ENCODE measurements at regions not wholly inside any gene's neighbourhood (a gene's known extent, or its start where the extent isn't known, plus 50 kb on each side); places are given as distances from the start of the nearest gene placed in this dataset.

GRCh38 chr13:82654861-82655855, 1227.1 kb downstream of the SLITRK1 start:
- Histone ChIP-seq H3K4me3 (no peak overlapping the region), H3K9ac (ENCODE audit: insufficient read length) (no peak overlapping the region), H3K36me3 (ENCODE audit: insufficient read depth, low read length) (no peaks in the 10 kb centered on the region), H3K9me3 (ENCODE audit: low read depth, low read length) (no peaks in the 10 kb centered on the region), H3K27ac (no peak overlapping the region)
- TF ChIP-seq POLR2AphosphoS5 (IDR thresholded peaks at IDR 0.05; ENCODE audit: borderline replicate concordance, low read depth, low read length) (no peak), EZH2 (IDR thresholded peaks at IDR 0.05) (no peak), FOXP2 (optimal IDR thresholded peaks at IDR 0.05; ENCODE audit: control extremely low read depth, extremely low read length, insufficient read depth) (no peak)
- no peak for DNase-seq (ENCODE audit: low read depth, low spot score)

GRCh38 chr13:82654143-82654542, 1228.1 kb downstream of the SLITRK1 start:
- no peak overlapping the region for H3K27ac ChIP-seq
- DNase-seq (ENCODE audit: low read depth, low spot score): no peak
- H3K36me3 ChIP-seq (ENCODE audit: insufficient read depth, low read length): no peaks in the 10 kb centered on the region
- no peak overlapping the region for H3K4me3 ChIP-seq
- TF ChIP-seq FOXP2 (optimal IDR thresholded peaks at IDR 0.05; ENCODE audit: control extremely low read depth, extremely low read length, insufficient read depth) (no peak), EZH2 (IDR thresholded peaks at IDR 0.05) (no peak), POLR2AphosphoS5 (IDR thresholded peaks at IDR 0.05; ENCODE audit: borderline replicate concordance, low read depth, low read length) (no peak)
- no peaks in the 10 kb centered on the region for H3K9me3 ChIP-seq (ENCODE audit: low read depth, low read length)
- no peak overlapping the region for H3K9ac ChIP-seq (ENCODE audit: insufficient read length)

GRCh38 chr13:82647540-82647939, 1234.7 kb downstream of the SLITRK1 start:
- TF ChIP-seq FOXP2 (optimal IDR thresholded peaks at IDR 0.05; ENCODE audit: control extremely low read depth, extremely low read length, insufficient read depth) (no peak), POLR2AphosphoS5 (IDR thresholded peaks at IDR 0.05; ENCODE audit: borderline replicate concordance, low read depth, low read length) (no peak), EZH2 (IDR thresholded peaks at IDR 0.05) (no peak)
- Histone ChIP-seq H3K9me3 (ENCODE audit: low read depth, low read length) (no peaks in the 10 kb centered on the region), H3K4me3 (no peak overlapping the region), H3K36me3 (ENCODE audit: insufficient read depth, low read length) (no peaks in the 10 kb centered on the region), H3K27ac (no peak overlapping the region), H3K9ac (ENCODE audit: insufficient read length) (no peak overlapping the region)
- no peak for DNase-seq (ENCODE audit: low read depth, low spot score)

- Histone ChIP-seq H3K9me3 (ENCODE audit: low read depth, low read length) (no peaks in the 10 kb centered on the region), H3K9ac (ENCODE audit: insufficient read length) (no peak overlapping the region), H3K4me3 (no peak overlapping the region), H3K27ac (no peak overlapping the region), H3K36me3 (ENCODE audit: insufficient read depth, low read length) (no peaks in the 10 kb centered on the region)
- no peak for DNase-seq (ENCODE audit: low read depth, low spot score)
- TF ChIP-seq FOXP2 (optimal IDR thresholded peaks at IDR 0.05; ENCODE audit: control extremely low read depth, extremely low read length, insufficient read depth) (no peak), POLR2AphosphoS5 (IDR thresholded peaks at IDR 0.05; ENCODE audit: borderline replicate concordance, low read depth, low read length) (no peak), EZH2 (IDR thresholded peaks at IDR 0.05) (no peak)
Observed at GRCh38 chr13:82636119-82636518, 1246.2 kb downstream of the SLITRK1 start.

DNA sequence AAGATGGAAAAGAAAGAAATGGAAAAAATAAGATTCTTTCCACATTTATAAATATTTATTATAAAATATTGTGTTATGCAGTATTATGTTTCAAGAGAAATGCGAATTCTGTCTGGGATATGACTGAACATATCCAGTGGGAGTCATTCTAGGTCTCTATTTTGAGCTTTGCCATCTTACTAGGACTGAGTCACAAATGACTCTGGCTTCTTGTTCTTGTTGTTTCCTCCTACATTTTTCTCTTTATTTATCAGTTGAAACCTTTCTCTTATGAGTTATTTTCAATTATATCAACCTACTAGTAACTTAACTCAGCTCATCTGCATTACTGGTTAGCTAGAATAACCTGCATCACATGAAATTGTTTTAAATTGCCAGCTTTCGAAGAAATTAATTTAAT, 1247.3 kb downstream of the SLITRK1 start:
- Histone ChIP-seq H3K9ac (ENCODE audit: insufficient read length) (no peak overlapping the region), H3K36me3 (ENCODE audit: insufficient read depth, low read length) (no peaks in the 10 kb centered on the region), H3K4me3 (no peak overlapping the region), H3K27ac (no peak overlapping the region), H3K9me3 (ENCODE audit: low read depth, low read length) (no peaks in the 10 kb centered on the region)
- TF ChIP-seq FOXP2 (optimal IDR thresholded peaks at IDR 0.05; ENCODE audit: control extremely low read depth, extremely low read length, insufficient read depth) (no peak), EZH2 (IDR thresholded peaks at IDR 0.05) (no peak), POLR2AphosphoS5 (IDR thresholded peaks at IDR 0.05; ENCODE audit: borderline replicate concordance, low read depth, low read length) (no peak)
- DNase-seq (ENCODE audit: low read depth, low spot score): no peak

DNA sequence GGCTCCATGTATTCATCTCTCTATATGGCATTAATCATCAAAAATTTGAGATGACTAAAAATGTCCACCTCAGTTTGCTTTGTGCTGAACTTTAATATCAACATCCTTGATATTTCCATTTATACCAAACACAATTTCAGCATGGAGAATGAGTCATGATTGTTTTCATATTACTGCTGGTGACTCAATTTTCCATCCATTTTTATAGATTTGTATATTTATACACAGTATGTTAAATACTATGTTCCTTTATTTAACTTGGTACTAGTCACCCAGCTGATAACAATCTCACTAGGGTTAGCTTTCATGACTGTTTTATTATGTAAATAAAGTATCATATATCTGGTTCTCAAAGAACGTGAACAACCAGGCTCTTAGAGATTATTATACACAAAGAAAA, 1255.1 kb downstream of the SLITRK1 start:
- DNase-seq (ENCODE audit: low read depth, low spot score): no peak
- Histone ChIP-seq H3K27ac (no peak overlapping the region), H3K36me3 (ENCODE audit: insufficient read depth, low read length) (no peaks in the 10 kb centered on the region), H3K9ac (ENCODE audit: insufficient read length) (no peak overlapping the region), H3K4me3 (no peak overlapping the region), H3K9me3 (ENCODE audit: low read depth, low read length) (no peaks in the 10 kb centered on the region)
- TF ChIP-seq EZH2 (IDR thresholded peaks at IDR 0.05) (no peak), POLR2AphosphoS5 (IDR thresholded peaks at IDR 0.05; ENCODE audit: borderline replicate concordance, low read depth, low read length) (no peak)

DNA sequence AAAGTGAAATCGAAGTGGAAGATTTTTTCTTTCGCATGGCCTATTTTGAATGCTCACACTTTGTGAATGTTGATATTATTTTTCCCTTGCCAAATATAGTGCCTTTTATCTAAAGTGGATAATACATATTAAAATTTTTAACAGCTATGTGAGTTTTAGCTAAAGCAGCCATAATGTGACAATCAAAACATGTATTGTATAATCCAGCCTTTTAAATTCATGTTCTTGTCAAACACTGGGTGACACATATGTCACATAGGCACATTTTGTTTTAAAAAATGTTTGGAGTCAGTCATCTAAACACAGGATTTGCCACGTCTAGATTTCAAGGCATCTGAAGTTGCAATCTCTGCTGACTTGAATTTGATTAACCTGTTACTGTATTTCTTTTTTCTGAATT, 1256.6 kb downstream of the SLITRK1 start:
- DNase-seq (ENCODE audit: low read depth, low spot score): no peak
- no peak for TF ChIP-seq POLR2AphosphoS5 (IDR thresholded peaks at IDR 0.05; ENCODE audit: borderline replicate concordance, low read depth, low read length)
- no peak for TF ChIP-seq EZH2 (IDR thresholded peaks at IDR 0.05)
- TF ChIP-seq FOXP2 (optimal IDR thresholded peaks at IDR 0.05; ENCODE audit: control extremely low read depth, extremely low read length, insufficient read depth): no peak
- H3K36me3 ChIP-seq (ENCODE audit: insufficient read depth, low read length): no peaks in the 10 kb centered on the region

DNA sequence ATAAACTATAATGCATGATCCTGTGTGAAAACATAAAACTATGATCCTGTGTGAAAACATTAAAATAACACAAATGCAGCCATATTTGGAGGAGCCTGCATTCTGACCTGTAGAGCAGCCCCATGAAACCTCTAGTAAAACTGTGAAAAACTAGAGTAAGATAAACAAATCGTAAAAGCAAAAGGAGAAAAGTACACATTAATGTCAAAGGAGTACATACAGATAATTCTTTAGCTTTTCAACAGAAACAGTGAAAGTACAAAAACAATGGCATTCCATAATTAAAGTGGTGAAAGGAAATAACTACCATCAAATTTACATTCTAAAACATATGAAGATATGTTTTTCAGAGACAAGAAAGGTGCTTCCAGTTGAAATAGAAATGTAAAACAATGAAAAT, 1267.2 kb downstream of the SLITRK1 start:
- Histone ChIP-seq H3K4me3 (no peak overlapping the region), H3K9me3 (ENCODE audit: low read depth, low read length) (no peaks in the 10 kb centered on the region), H3K27ac (no peak overlapping the region), H3K36me3 (ENCODE audit: insufficient read depth, low read length) (no peaks in the 10 kb centered on the region), H3K9ac (ENCODE audit: insufficient read length) (no peak overlapping the region)
- no peak for TF ChIP-seq POLR2AphosphoS5 (IDR thresholded peaks at IDR 0.05; ENCODE audit: borderline replicate concordance, low read depth, low read length)
- TF ChIP-seq FOXP2 (optimal IDR thresholded peaks at IDR 0.05; ENCODE audit: control extremely low read depth, extremely low read length, insufficient read depth): no peak
- TF ChIP-seq EZH2 (IDR thresholded peaks at IDR 0.05): no peak
- DNase-seq (ENCODE audit: low read depth, low spot score): no peak

More for the DNA sequence above, 1256.6 kb downstream of the SLITRK1 start:
- Histone ChIP-seq H3K9me3 (ENCODE audit: low read depth, low read length) (no peaks in the 10 kb centered on the region), H3K27ac (no peak overlapping the region), H3K9ac (ENCODE audit: insufficient read length) (no peak overlapping the region), H3K4me3 (no peak overlapping the region)

Measured in SK-N-MC (cell line).